ENCODE measurements at regions not wholly inside any gene's neighbourhood (a gene's known extent, or its start where the extent isn't known, plus 50 kb on each side); places are given as distances from the start of the nearest gene placed in this dataset.

- TF ChIP-seq EZH2 (IDR thresholded peaks at IDR 0.05; ENCODE audit: insufficient read depth, low read length) (no peak), CTCF (IDR thresholded peaks at IDR 0.05; ENCODE audit: insufficient read depth, low read depth, low read length) (no peak)
These were observed 169.0 kb upstream of the GRIA1 start for GRCh38 chr5:153321478-153321877.

Measured in astrocyte (in vitro differentiated cells and primary cell).